Lower leg skin (tissue), 4 donors: ENCODE measurements at regions not wholly inside any gene's neighbourhood (a gene's known extent, or its start where the extent isn't known, plus 50 kb on each side); places are given as distances from the start of the nearest gene placed in this dataset.

Experiments used
- DNase-seq, 2 donors: peaks; one replicate each; pipeline ENCODE4 v3.0.0-alpha.2; 2019; ENCODE audit warnings: low spot score in 2 of 2
- H3K4me3 ChIP-seq: fragments of 200-600 bp; sonication (generic); 2 replicates; pipeline ENCODE4 v1.5.1; 2017; ENCODE audit warnings: mild to moderate bottlenecking, low read depth; ENCODE audit not compliant: poor library complexity, severe bottlenecking
- CTCF ChIP-seq, 3 donors: fragments of 450-650 bp; IDR thresholded peaks; one replicate each; pipeline ENCODE4 v1.5.1; 2016; ENCODE audit warnings: antibody characterized with exemption in 3 of 3, mild to moderate bottlenecking in 3 of 3, moderate library complexity in 2 of 3
- POLR2A ChIP-seq, 2 donors: fragments of 450-650 bp; IDR thresholded peaks; one replicate each; pipeline ENCODE4 v1.6.1; 2016 to 2017; ENCODE audit warnings: antibody characterized with exemption in 2 of 2, mild to moderate bottlenecking in 1 of 2, moderate library complexity in 1 of 2
- WGBS, 2 donors: methylation state at CpG; one replicate each; pipeline ENCODE4 v1.1.5; 2018; 5-methylcytosine and 5-hydroxymethylcytosine counted together
- intact Hi-C: fragments of 100-400 bp; cut with DNase I; formaldehyde crosslinking; loops from one replicate; pipeline ENCODE4 v1.15.0; 2023; ENCODE audit warnings: low total_unique reads

GRCh38 chr5:56625541-56625940, 189.8 kb upstream of the MAP3K1 start:
- no peak for TF ChIP-seq CTCF (IDR thresholded peaks at IDR 0.05)
- TF ChIP-seq POLR2A (IDR thresholded peaks at IDR 0.05): no peak
- WGBS, 2 donors: 46 to 54% methylated on average over 2 of the region's 2 CpGs
- H3K4me3 ChIP-seq: no peak overlapping the region
- intact Hi-C loops: no loop called here
- DNase-seq: no peak

GRCh38 chr5:56624751-56625150, 190.6 kb upstream of the MAP3K1 start:
- intact Hi-C loops: no loop called here
- TF ChIP-seq CTCF (IDR thresholded peaks at IDR 0.05) (no peak), POLR2A (IDR thresholded peaks at IDR 0.05) (no peak)
- 56 to 67% methylated on average over 1 of the region's 1 CpG for whole genome bisulfite sequencing, 2 donors
- DNase-seq: no peak
- H3K4me3 ChIP-seq: no peak overlapping the region

- no peak overlapping the region for H3K4me3 ChIP-seq
- 76 to 83% methylated on average over 2 of the region's 2 CpGs for WGBS, 2 donors
- intact Hi-C loops: no loop called here
- no peak for TF ChIP-seq CTCF (IDR thresholded peaks at IDR 0.05)
- TF ChIP-seq POLR2A (IDR thresholded peaks at IDR 0.05): no peak
- no peak for DNase-seq
Measured at GRCh38 chr5:56622141-56622540, 193.2 kb upstream of the MAP3K1 start.

GRCh38 chr5:56620903-56621677, 194.3 kb upstream of the MAP3K1 start:
- no peak for TF ChIP-seq CTCF (IDR thresholded peaks at IDR 0.05)
- TF ChIP-seq POLR2A (IDR thresholded peaks at IDR 0.05): no peak
- no peak for DNase-seq
- no peak overlapping the region for H3K4me3 ChIP-seq
- intact Hi-C loops: no loop called here
- WGBS, 2 donors: 91 to 98% methylated on average over 3 of the region's 3 CpGs

- 93 to 96% methylated on average over 4 of the region's 4 CpGs for WGBS, 2 donors
- DNase-seq: no peak
- TF ChIP-seq POLR2A (IDR thresholded peaks at IDR 0.05): no peak
- no peak for TF ChIP-seq CTCF (IDR thresholded peaks at IDR 0.05)
- no peak overlapping the region for H3K4me3 ChIP-seq
- intact Hi-C loops: no loop called here
Measured at GRCh38 chr5:56617998-56618397, 197.4 kb upstream of the MAP3K1 start.
